HTR-8/SVneo (cell line): ENCODE measurements at regions not wholly inside any gene's neighbourhood (a gene's known extent, or its start where the extent isn't known, plus 50 kb on each side); places are given as distances from the start of the nearest gene placed in this dataset.

Experiments
- DNase-seq: peaks from one replicate; pipeline ENCODE4 v3.0.0; 2011; ENCODE audit warnings: low spot score, mixed read lengths; ENCODE audit not compliant: insufficient read length
- FAIRE-seq: peaks from 2 replicates; lab custom pipeline; 2011; peaks lifted over from hg19 to GRCh38; lab: Jason Lieb, UNC

GRCh38 chr20:52465991-52466390 lies 274.4 kb upstream of the ZFP64 start:
- DNase-seq: no peak
- FAIRE-seq: no peak

- FAIRE-seq (peak; percentile 36), DNase-seq (no peak)
These were observed 270.0 kb upstream of the ZFP64 start for GRCh38 chr20:52461582-52461981.

- no peak for DNase-seq
- FAIRE-seq: no peak
These were observed 267.6 kb upstream of the ZFP64 start for GRCh38 chr20:52459150-52459549.

GRCh38 chr20:52457826-52458225 lies 266.2 kb upstream of the ZFP64 start:
- no peak for DNase-seq
- no peak for FAIRE-seq

GRCh38 chr20:52454660-52455059 lies 263.1 kb upstream of the ZFP64 start:
- FAIRE-seq: peak; percentile 16

GRCh38 chr20:52448513-52449232 lies 257.1 kb upstream of the ZFP64 start:
- FAIRE-seq (peak; percentile 36), DNase-seq (no peak)

More at GRCh38 chr20:52454660-52455059, 263.1 kb upstream of the ZFP64 start:
- DNase-seq: no peak

GRCh38 chr20:52447225-52447551 lies 255.6 kb upstream of the ZFP64 start:
- no peak for DNase-seq
- FAIRE-seq: no peak

- DNase-seq: no peak
- FAIRE-seq: peak; percentile 97
These were observed 255.0 kb upstream of the ZFP64 start for GRCh38 chr20:52446421-52447224.

- FAIRE-seq (no peak), DNase-seq (no peak)
These were observed 252.9 kb upstream of the ZFP64 start for GRCh38 chr20:52444455-52444854.

GRCh38 chr20:52443874-52444273 lies 252.3 kb upstream of the ZFP64 start:
- no peak for FAIRE-seq

GRCh38 chr20:52441710-52442109 lies 250.1 kb upstream of the ZFP64 start:
- no peak for FAIRE-seq
- DNase-seq: no peak

More at GRCh38 chr20:52443874-52444273, 252.3 kb upstream of the ZFP64 start:
- no peak for DNase-seq

GRCh38 chr20:52439375-52439774 lies 247.8 kb upstream of the ZFP64 start:
- FAIRE-seq (no peak), DNase-seq (no peak)

- FAIRE-seq: peak; percentile 66
- no peak for DNase-seq
These were observed 246.9 kb upstream of the ZFP64 start for GRCh38 chr20:52438326-52438963.

- FAIRE-seq (no peak), DNase-seq (no peak)
These were observed 242.9 kb upstream of the ZFP64 start for GRCh38 chr20:52434453-52434852.

- no peak for FAIRE-seq
- no peak for DNase-seq
These were observed 242.5 kb upstream of the ZFP64 start for GRCh38 chr20:52434041-52434425.

- DNase-seq (no peak), FAIRE-seq (peak; percentile 76)
These were observed 241.9 kb upstream of the ZFP64 start for GRCh38 chr20:52433326-52434040.

- FAIRE-seq: no peak
- DNase-seq: no peak
These were observed 241.2 kb upstream of the ZFP64 start for GRCh38 chr20:52432740-52433139.

- peak; percentile 69 for FAIRE-seq
- DNase-seq: no peak
These were observed 237.4 kb upstream of the ZFP64 start for GRCh38 chr20:52429029-52429428.

- FAIRE-seq: peak; percentile 76
- no peak for DNase-seq
These were observed 236.4 kb upstream of the ZFP64 start for GRCh38 chr20:52427960-52428359.

GRCh38 chr20:52426856-52427255 lies 235.3 kb upstream of the ZFP64 start:
- peak; percentile 85 for FAIRE-seq
- no peak for DNase-seq
